Tibial nerve (tissue), 4 donors: ENCODE measurements at regions not wholly inside any gene's neighbourhood (a gene's known extent, or its start where the extent isn't known, plus 50 kb on each side); places are given as distances from the start of the nearest gene placed in this dataset.

Source experiments
- EP300 ChIP-seq, 2 donors: sonication (generic); formaldehyde crosslinking; IDR thresholded peaks; one replicate each; pipeline ENCODE4 v1.6.1; 2017; ENCODE audit warnings: antibody characterized with exemption in 2 of 2, mild to moderate bottlenecking in 1 of 2
- TF ChIP-seq, protein P1 (sequence below), 5 experiments: fragments of 200-600 bp in 3 of 5; fragments of 450-650 bp in 2 of 5; sonication (generic) in 3 of 5; IDR thresholded peaks; one replicate each; pipeline ENCODE4 v1.5.1; 2016 to 2019; ENCODE audit warnings: antibody characterized with exemption in 5 of 5, mild to moderate bottlenecking in 3 of 5, moderate library complexity in 2 of 5

DNA sequence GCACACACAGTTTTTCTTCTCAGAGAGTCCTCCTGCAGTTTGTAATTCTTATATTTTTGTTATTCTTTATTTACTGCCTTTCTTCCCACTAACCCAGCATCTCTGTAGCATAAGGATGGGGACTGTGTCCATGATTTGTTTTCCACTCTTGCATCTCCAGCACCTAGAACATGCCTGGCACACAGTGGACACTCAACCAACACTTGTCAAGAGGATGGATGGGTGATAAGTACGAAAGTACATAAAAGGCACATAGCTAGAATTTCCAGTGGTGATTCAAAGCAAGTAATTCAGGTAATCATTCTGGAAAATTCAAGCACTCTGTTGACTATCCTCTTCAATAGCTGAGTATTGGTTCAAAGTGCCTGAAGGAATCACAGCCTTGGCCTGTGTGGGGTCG, 60.2 kb upstream of the TRIO start:
- TF ChIP-seq, protein P1, sequence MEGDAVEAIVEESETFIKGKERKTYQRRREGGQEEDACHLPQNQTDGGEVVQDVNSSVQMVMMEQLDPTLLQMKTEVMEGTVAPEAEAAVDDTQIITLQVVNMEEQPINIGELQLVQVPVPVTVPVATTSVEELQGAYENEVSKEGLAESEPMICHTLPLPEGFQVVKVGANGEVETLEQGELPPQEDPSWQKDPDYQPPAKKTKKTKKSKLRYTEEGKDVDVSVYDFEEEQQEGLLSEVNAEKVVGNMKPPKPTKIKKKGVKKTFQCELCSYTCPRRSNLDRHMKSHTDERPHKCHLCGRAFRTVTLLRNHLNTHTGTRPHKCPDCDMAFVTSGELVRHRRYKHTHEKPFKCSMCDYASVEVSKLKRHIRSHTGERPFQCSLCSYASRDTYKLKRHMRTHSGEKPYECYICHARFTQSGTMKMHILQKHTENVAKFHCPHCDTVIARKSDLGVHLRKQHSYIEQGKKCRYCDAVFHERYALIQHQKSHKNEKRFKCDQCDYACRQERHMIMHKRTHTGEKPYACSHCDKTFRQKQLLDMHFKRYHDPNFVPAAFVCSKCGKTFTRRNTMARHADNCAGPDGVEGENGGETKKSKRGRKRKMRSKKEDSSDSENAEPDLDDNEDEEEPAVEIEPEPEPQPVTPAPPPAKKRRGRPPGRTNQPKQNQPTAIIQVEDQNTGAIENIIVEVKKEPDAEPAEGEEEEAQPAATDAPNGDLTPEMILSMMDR (IDR thresholded peaks at IDR 0.05), result no peak
- TF ChIP-seq EP300 (IDR thresholded peaks at IDR 0.05), result no peak
